ENCODE measurements at regions not wholly inside any gene's neighbourhood (a gene's known extent, or its start where the extent isn't known, plus 50 kb on each side); places are given as distances from the start of the nearest gene placed in this dataset.

GRCh38 chr5:31062902-31063580, 130.4 kb upstream of the CDH6 start:
- H3K27ac ChIP-seq (ENCODE audit: low read length), result no peak overlapping the region
- H3K36me3 ChIP-seq (replicated peaks; ENCODE audit: low read depth, low read length), result no peaks in the 10 kb centered on the region
- H4K20me1 ChIP-seq (ENCODE audit: insufficient read depth, low read length), result no peaks in the 10 kb centered on the region
- no peaks in the 10 kb centered on the region for H3K27me3 ChIP-seq (ENCODE audit: low read depth, low read length)
- no peaks in the 10 kb centered on the region for H3K4me1 ChIP-seq (ENCODE audit: low read length)
- no peak overlapping the region for H3K9ac ChIP-seq (ENCODE audit: low read length)
- TF ChIP-seq EZH2phosphoT487 (IDR thresholded peaks at IDR 0.05; ENCODE audit: low read depth) (no peak), CTCF (IDR thresholded peaks at IDR 0.05; ENCODE audit: low read depth, low read length) (no peak)
- no peak overlapping the region for H3K4me2 ChIP-seq (ENCODE audit: low read length)
- no peak overlapping the region for H3K4me3 ChIP-seq (ENCODE audit: low read length)
- no peaks in the 10 kb centered on the region for H3K9me3 ChIP-seq (ENCODE audit: insufficient read depth, low read length)
- no peak overlapping the region for H2AFZ ChIP-seq (ENCODE audit: low read depth, low read length)
- H3K79me2 ChIP-seq (ENCODE audit: low read length), result no peaks in the 10 kb centered on the region

GRCh38 chr5:31059889-31060288, 133.6 kb upstream of the CDH6 start:
- H2AFZ ChIP-seq (ENCODE audit: low read depth, low read length), result no peak overlapping the region
- H4K20me1 ChIP-seq (ENCODE audit: insufficient read depth, low read length), result no peaks in the 10 kb centered on the region
- no peaks in the 10 kb centered on the region for H3K27me3 ChIP-seq (ENCODE audit: low read depth, low read length)
- no peaks in the 10 kb centered on the region for H3K79me2 ChIP-seq (ENCODE audit: low read length)
- H3K4me3 ChIP-seq (ENCODE audit: low read length), result no peak overlapping the region
- H3K9me3 ChIP-seq (ENCODE audit: insufficient read depth, low read length), result no peaks in the 10 kb centered on the region
- TF ChIP-seq CTCF (IDR thresholded peaks at IDR 0.05; ENCODE audit: low read depth, low read length) (no peak), EZH2phosphoT487 (IDR thresholded peaks at IDR 0.05; ENCODE audit: low read depth) (no peak)
- no peaks in the 10 kb centered on the region for H3K36me3 ChIP-seq (replicated peaks; ENCODE audit: low read depth, low read length)
- H3K9ac ChIP-seq (ENCODE audit: low read length), result no peak overlapping the region
- H3K4me2 ChIP-seq (ENCODE audit: low read length), result no peak overlapping the region
- H3K4me1 ChIP-seq (ENCODE audit: low read length), result no peaks in the 10 kb centered on the region
- no peak overlapping the region for H3K27ac ChIP-seq (ENCODE audit: low read length)

GRCh38 chr5:31054453-31054852, 139.0 kb upstream of the CDH6 start:
- H3K9me3 ChIP-seq (ENCODE audit: insufficient read depth, low read length), result no peaks in the 10 kb centered on the region
- H4K20me1 ChIP-seq (ENCODE audit: insufficient read depth, low read length), result no peaks in the 10 kb centered on the region
- no peak overlapping the region for H2AFZ ChIP-seq (ENCODE audit: low read depth, low read length)
- H3K27me3 ChIP-seq (ENCODE audit: low read depth, low read length), result no peaks in the 10 kb centered on the region
- TF ChIP-seq EZH2phosphoT487 (IDR thresholded peaks at IDR 0.05; ENCODE audit: low read depth) (no peak), CTCF (IDR thresholded peaks at IDR 0.05; ENCODE audit: low read depth, low read length) (no peak)
- H3K4me1 ChIP-seq (ENCODE audit: low read length), result no peaks in the 10 kb centered on the region
- H3K36me3 ChIP-seq (replicated peaks; ENCODE audit: low read depth, low read length), result no peaks in the 10 kb centered on the region
- no peak overlapping the region for H3K9ac ChIP-seq (ENCODE audit: low read length)
- H3K4me3 ChIP-seq (ENCODE audit: low read length), result no peak overlapping the region
- H3K79me2 ChIP-seq (ENCODE audit: low read length), result no peaks in the 10 kb centered on the region
- no peak overlapping the region for H3K4me2 ChIP-seq (ENCODE audit: low read length)
- H3K27ac ChIP-seq (ENCODE audit: low read length), result no peak overlapping the region

- no peak overlapping the region for H2AFZ ChIP-seq (ENCODE audit: low read depth, low read length)
- H3K9me3 ChIP-seq (ENCODE audit: insufficient read depth, low read length), result no peaks in the 10 kb centered on the region
- no peak overlapping the region for H3K27ac ChIP-seq (ENCODE audit: low read length)
- H3K4me2 ChIP-seq (ENCODE audit: low read length), result no peak overlapping the region
- H3K9ac ChIP-seq (ENCODE audit: low read length), result no peak overlapping the region
- TF ChIP-seq CTCF (IDR thresholded peaks at IDR 0.05; ENCODE audit: low read depth, low read length), result no peak
- TF ChIP-seq EZH2phosphoT487 (IDR thresholded peaks at IDR 0.05; ENCODE audit: low read depth), result no peak
- no peaks in the 10 kb centered on the region for H3K79me2 ChIP-seq (ENCODE audit: low read length)
- no peaks in the 10 kb centered on the region for H3K4me1 ChIP-seq (ENCODE audit: low read length)
- H3K4me3 ChIP-seq (ENCODE audit: low read length), result no peak overlapping the region
- no peaks in the 10 kb centered on the region for H3K27me3 ChIP-seq (ENCODE audit: low read depth, low read length)
- H4K20me1 ChIP-seq (ENCODE audit: insufficient read depth, low read length), result no peaks in the 10 kb centered on the region
- H3K36me3 ChIP-seq (replicated peaks; ENCODE audit: low read depth, low read length), result no peaks in the 10 kb centered on the region
These were observed 140.4 kb upstream of the CDH6 start for GRCh38 chr5:31052937-31053658.

Measured in OCI-LY3 (cell line).